Brain microvascular endothelial cell (primary cell): ENCODE measurements at regions not wholly inside any gene's neighbourhood (a gene's known extent, or its start where the extent isn't known, plus 50 kb on each side); places are given as distances from the start of the nearest gene placed in this dataset.

Experiments
- DNase-seq: peaks from one replicate; pipeline ENCODE4 v3.0.0-alpha.2; 2020
- H3K27ac ChIP-seq: fragments of 250-450 bp; sonication (Bioruptor Pico); 2 replicates; pipeline ENCODE4 v1.5.1; 2020; ENCODE audit warnings: mild to moderate bottlenecking, moderate library complexity
- H3K27me3 ChIP-seq: fragments of 250-450 bp; sonication (Bioruptor Pico); replicated peaks from 2 replicates; pipeline ENCODE4 v1.5.1; 2020; ENCODE audit warnings: mild to moderate bottlenecking
- H3K36me3 ChIP-seq: fragments of 250-450 bp; sonication (Bioruptor Pico); replicated peaks from 2 replicates; pipeline ENCODE4 v1.5.1; 2020; ENCODE audit warnings: mild to moderate bottlenecking
- H3K4me3 ChIP-seq: 2 replicates; pipeline ENCODE4 v1.5.1; 2011; ENCODE audit warnings: low read depth, mild to moderate bottlenecking, control low read depth, low read length, moderate library complexity
- in situ Hi-C: cut with HindIII; loops from 2 replicates; pipeline ENCODE4 v1.10.0; 2017; ENCODE audit warnings: low sequenced_read_pairs, low pct_ligation_motif_present
- TF ChIP-seq, protein P1 (sequence below): IDR thresholded peaks from 2 replicates; pipeline ENCODE4 v1.5.1; 2011; ENCODE audit warnings: low read depth, mild to moderate bottlenecking, moderate library complexity, low read length, control low read depth, inconsistent platforms; ENCODE audit errors: missing control alignments

DNA sequence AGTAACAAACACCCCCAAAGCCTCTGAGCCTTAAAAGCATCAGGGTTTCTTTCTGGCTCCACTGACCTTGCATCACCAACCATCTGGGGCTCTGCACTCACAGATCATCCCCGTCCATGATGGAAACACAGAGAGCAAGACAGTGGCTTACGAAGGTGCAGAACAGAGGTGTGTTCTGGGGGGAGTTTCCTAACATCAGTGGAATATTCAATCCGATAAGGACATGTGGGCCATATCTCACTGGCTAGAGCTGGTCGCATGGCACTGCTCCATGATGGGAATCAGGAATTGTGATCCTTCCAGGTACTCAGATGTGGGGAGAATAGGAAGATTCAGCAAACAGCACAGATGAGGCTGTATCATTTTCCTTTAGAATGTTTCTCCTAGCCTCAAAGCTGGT is 457.2 kb downstream of the IRS2 start:
- Histone ChIP-seq H3K27me3 (no peaks in the 10 kb centered on the region), H3K27ac (no peak overlapping the region), H3K36me3 (no peaks in the 10 kb centered on the region), H3K4me3 (no peak overlapping the region)
- TF ChIP-seq, protein P1, sequence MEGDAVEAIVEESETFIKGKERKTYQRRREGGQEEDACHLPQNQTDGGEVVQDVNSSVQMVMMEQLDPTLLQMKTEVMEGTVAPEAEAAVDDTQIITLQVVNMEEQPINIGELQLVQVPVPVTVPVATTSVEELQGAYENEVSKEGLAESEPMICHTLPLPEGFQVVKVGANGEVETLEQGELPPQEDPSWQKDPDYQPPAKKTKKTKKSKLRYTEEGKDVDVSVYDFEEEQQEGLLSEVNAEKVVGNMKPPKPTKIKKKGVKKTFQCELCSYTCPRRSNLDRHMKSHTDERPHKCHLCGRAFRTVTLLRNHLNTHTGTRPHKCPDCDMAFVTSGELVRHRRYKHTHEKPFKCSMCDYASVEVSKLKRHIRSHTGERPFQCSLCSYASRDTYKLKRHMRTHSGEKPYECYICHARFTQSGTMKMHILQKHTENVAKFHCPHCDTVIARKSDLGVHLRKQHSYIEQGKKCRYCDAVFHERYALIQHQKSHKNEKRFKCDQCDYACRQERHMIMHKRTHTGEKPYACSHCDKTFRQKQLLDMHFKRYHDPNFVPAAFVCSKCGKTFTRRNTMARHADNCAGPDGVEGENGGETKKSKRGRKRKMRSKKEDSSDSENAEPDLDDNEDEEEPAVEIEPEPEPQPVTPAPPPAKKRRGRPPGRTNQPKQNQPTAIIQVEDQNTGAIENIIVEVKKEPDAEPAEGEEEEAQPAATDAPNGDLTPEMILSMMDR = no peak
- in situ Hi-C loops = no loop called here
- no peak for DNase-seq

DNA sequence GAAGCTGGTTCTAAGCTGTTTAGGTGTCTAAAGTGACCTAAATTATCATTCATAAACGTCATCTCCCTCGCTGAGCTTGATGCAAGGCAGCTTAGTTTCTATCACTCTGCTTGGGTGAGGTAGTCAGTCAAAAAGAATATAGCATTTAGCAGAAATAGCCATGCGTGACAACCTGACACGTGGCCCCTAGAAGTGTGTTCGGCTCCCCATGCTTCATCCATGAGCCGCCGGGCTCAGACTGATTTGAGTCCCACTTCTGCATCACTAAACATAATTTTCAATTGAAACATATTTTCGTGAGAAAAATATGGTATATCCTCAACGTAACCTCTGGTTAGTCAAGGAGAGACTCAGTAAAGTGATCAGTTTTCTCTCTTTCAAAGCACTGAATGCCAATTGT is 459.8 kb downstream of the IRS2 start:
- Histone ChIP-seq H3K27ac (no peak overlapping the region), H3K27me3 (no peaks in the 10 kb centered on the region), H3K36me3 (no peaks in the 10 kb centered on the region), H3K4me3 (no peak overlapping the region)
- no peak for DNase-seq
- in situ Hi-C loops = no loop called here
- TF ChIP-seq, protein P1 = no peak

DNA sequence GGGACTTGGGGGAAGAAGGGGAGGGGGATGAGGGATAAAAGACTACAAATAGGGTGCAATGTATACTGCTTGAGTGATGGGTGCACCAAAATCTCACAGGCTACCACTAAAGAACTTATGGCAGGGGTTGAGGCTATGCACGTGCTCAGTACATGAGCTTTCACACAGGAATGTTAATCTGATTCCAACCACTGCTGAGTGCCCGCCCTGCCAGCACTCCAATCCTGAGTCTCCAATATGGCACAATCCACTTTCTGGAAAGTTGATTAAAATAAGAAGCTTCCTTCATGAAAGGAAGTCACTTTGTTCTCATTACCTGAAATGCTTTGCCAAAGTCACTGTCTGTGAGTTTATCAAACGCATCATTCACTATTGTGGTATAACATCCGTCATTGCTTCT is 463.0 kb downstream of the IRS2 start:
- no peak overlapping the region for H3K4me3 ChIP-seq
- no peak for DNase-seq
- in situ Hi-C loops = no loop called here
- no peak overlapping the region for H3K27ac ChIP-seq
- TF ChIP-seq, protein P1 = no peak
- H3K27me3 ChIP-seq = no peaks in the 10 kb centered on the region
- no peaks in the 10 kb centered on the region for H3K36me3 ChIP-seq

DNA sequence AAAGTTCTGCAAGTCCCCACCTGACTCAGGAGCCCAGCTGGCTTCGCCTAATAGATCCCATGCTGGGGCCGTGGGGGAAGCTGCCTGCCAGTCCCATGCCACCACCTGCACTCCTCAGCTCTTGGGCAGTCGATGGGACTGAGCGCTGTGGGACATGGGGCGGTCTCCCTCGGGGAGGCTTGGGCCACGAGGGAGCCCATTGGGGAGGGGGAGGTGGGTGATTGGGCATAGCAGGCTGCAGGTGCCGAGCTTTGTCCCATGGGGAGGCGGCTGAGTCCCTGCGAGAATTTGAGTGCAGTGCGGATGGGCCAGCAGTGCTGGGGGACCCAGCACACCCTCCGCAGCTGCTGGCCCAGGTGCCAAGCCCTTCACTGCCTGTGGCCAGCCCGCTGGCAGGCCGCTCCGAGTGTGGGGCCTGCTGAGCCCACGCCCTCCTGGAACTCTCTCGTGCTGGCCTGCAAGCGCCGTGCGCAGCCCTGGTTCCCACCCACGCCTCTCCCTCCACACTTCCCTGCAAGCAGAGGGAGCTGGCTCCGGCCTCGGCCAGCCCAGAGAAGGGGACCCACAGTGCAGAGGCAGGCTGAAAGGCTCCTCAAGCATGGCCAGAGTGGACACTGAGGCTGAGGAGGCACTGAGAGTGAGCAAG is 467.3 kb downstream of the IRS2 start:
- H3K4me3 ChIP-seq = no peak overlapping the region
- no peak for DNase-seq
- no peaks in the 10 kb centered on the region for H3K27me3 ChIP-seq
- in situ Hi-C loops = no loop called here
- no peaks in the 10 kb centered on the region for H3K36me3 ChIP-seq
- H3K27ac ChIP-seq = no peak overlapping the region
- TF ChIP-seq, protein P1 = no peak

DNA sequence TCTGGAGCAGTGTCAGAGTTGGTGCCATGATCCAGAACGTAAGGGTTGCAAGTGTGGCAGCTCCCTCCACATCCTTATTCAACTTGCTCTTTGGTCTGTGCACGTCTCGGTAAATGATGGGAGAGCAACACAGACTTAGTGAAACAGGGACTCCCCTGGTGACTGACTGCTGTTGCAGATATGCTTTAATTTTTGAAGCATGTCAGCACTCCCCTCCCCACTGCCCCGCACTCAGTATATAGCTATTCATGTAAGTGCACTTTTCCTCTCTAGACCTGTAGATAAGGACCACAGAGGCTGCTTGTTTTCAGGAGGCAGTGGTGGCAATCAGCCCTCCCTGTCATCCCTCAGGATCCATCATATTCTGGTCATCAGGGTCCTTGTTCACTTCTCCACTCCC is 470.9 kb downstream of the IRS2 start:
- Histone ChIP-seq H3K4me3 (no peak overlapping the region), H3K27me3 (no peaks in the 10 kb centered on the region), H3K36me3 (no peaks in the 10 kb centered on the region), H3K27ac (no peak overlapping the region)
- in situ Hi-C loops = no loop called here
- DNase-seq = no peak
- TF ChIP-seq, protein P1 = no peak

DNA sequence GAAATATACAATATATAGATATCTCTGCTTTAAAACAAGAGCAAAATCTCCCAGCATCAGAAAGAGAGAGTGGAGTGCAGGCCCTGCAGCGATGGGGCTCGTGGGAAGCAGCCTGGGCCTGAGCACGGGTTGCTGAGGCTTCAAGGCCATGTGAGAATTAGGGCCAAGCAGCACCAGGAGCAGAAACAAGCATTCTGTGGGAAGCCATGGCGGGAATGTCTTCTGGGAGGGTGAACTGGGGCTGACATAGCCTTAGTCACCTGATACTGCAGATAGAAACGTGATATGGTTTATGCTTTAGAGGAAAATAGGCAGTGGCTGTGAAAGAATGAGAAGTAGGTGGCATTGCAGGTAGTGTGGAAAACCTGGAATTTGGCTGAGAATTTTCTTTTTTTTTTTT is 472.3 kb downstream of the IRS2 start:
- no peak overlapping the region for H3K27ac ChIP-seq
- H3K27me3 ChIP-seq = no peaks in the 10 kb centered on the region
- H3K4me3 ChIP-seq = no peak overlapping the region
- TF ChIP-seq, protein P1 = no peak
- no peaks in the 10 kb centered on the region for H3K36me3 ChIP-seq
- DNase-seq = no peak
- in situ Hi-C loops = no loop called here
